Left cardiac atrium (tissue), 4 donors: ENCODE measurements at regions not wholly inside any gene's neighbourhood (a gene's known extent, or its start where the extent isn't known, plus 50 kb on each side); places are given as distances from the start of the nearest gene placed in this dataset.
"Not testable (repeated sequence)": the region's sequence is repeated elsewhere in the genome, so short reads cannot be mapped to it uniquely, and the experiment has no call there.

Experiments
- ATAC-seq, 2 donors: fragments of 200-7000 bp; cut with Tn5 transposase; one replicate each; pipeline ENCODE4 v1.9.1; 2020; ENCODE audit warnings: mild to moderate bottlenecking in 2 of 2, moderate library complexity in 2 of 2
- DNase-seq: peaks from one replicate; pipeline ENCODE4 v3.0.0-alpha.2; 2020
- intact Hi-C, 2 donors: fragments of 100-400 bp; cut with DNase I; formaldehyde crosslinking; loops; one replicate each; pipeline versions ENCODE4 v1.14.1 to v1.15.1; 2022 to 2023
- donor health status: DM: no; HTN: yes; CAD: no.
- donor health status: DM: no; HTN: yes; CAD: no; lungs with severe emphysema.
- donor health status: DM: yes; HTN: yes; CAD: no.
- donor health status: Dilated cardiomyopathy.

- intact Hi-C loops: no loop called here
- ATAC-seq (no peak), DNase-seq (no peak)
These were observed 1080.9 kb downstream of the FAT4 start for GRCh38 chr4:126395664-126396063.

- no peak for ATAC-seq
- intact Hi-C loops: no loop called here
- DNase-seq: no peak
These were observed 1081.4 kb downstream of the FAT4 start for GRCh38 chr4:126396121-126396520.

- DNase-seq: no peak
- intact Hi-C loops: no loop called here
- no peak for ATAC-seq
These were observed 1081.9 kb downstream of the FAT4 start for GRCh38 chr4:126396703-126397102.

- intact Hi-C loops: no loop called here
- DNase-seq: no peak
These were observed 1089.8 kb downstream of the FAT4 start for GRCh38 chr4:126404549-126404948.

GRCh38 chr4:126405369-126405982 is 1090.7 kb downstream of the FAT4 start:
- DNase-seq (no peak), ATAC-seq (no peak)
- intact Hi-C loops: no loop called here

More at GRCh38 chr4:126404549-126404948, 1089.8 kb downstream of the FAT4 start:
- ATAC-seq: no peak

GRCh38 chr4:126409746-126410145 is 1095.0 kb downstream of the FAT4 start:
- no peak for ATAC-seq
- intact Hi-C loops: no loop called here

GRCh38 chr4:126411047-126411446 is 1096.3 kb downstream of the FAT4 start:
- ATAC-seq: no peak
- intact Hi-C loops: no loop called here

More at GRCh38 chr4:126409746-126410145, 1095.0 kb downstream of the FAT4 start:
- DNase-seq: no peak

GRCh38 chr4:126412310-126412709 is 1097.6 kb downstream of the FAT4 start:
- DNase-seq, intact Hi-C loops, ATAC-seq: not testable (repeated sequence)

More at GRCh38 chr4:126411047-126411446, 1096.3 kb downstream of the FAT4 start:
- no peak for DNase-seq

- DNase-seq (no peak), ATAC-seq (no peak)
- intact Hi-C loops: no loop called here
These were observed 1100.0 kb downstream of the FAT4 start for GRCh38 chr4:126414741-126415140.

GRCh38 chr4:126419266-126419665 is 1104.5 kb downstream of the FAT4 start:
- DNase-seq (no peak), ATAC-seq (no peak)
- intact Hi-C loops: no loop called here

GRCh38 chr4:126427853-126428252 is 1113.1 kb downstream of the FAT4 start:
- no peak for DNase-seq
- ATAC-seq: no peak
- intact Hi-C loops: no loop called here

- intact Hi-C loops: no loop called here
- DNase-seq (no peak), ATAC-seq (no peak)
These were observed 1116.3 kb downstream of the FAT4 start for GRCh38 chr4:126431049-126431448.

- intact Hi-C loops: no loop called here
- DNase-seq (no peak), ATAC-seq (no peak)
These were observed 1120.7 kb downstream of the FAT4 start for GRCh38 chr4:126435491-126435890.

- DNase-seq: no peak
- ATAC-seq: no peak
- intact Hi-C loops: no loop called here
These were observed 1125.5 kb downstream of the FAT4 start for GRCh38 chr4:126440297-126440696.

- no peak for DNase-seq
- peak in 1 of 2 donors; percentile 65 for ATAC-seq
- intact Hi-C loops: no loop called here
These were observed 1126.6 kb downstream of the FAT4 start for GRCh38 chr4:126441173-126442035.

- DNase-seq (no peak), ATAC-seq (no peak)
- intact Hi-C loops: no loop called here
These were observed 1130.8 kb downstream of the FAT4 start for GRCh38 chr4:126445596-126445995.

GRCh38 chr4:126446917-126447316 is 1132.2 kb downstream of the FAT4 start:
- intact Hi-C loops: no loop called here
- ATAC-seq (no peak), DNase-seq (no peak)

GRCh38 chr4:126448086-126448845 is 1133.5 kb downstream of the FAT4 start:
- intact Hi-C loops: no loop called here
- ATAC-seq (no peak), DNase-seq (no peak)

- DNase-seq (no peak), ATAC-seq (no peak)
- intact Hi-C loops: no loop called here
These were observed 1136.6 kb downstream of the FAT4 start for GRCh38 chr4:126451237-126451873.
